ENCODE measurements at regions not wholly inside any gene's neighbourhood (a gene's known extent, or its start where the extent isn't known, plus 50 kb on each side); places are given as distances from the start of the nearest gene placed in this dataset.

- no peak for DNase-seq
- WGBS, 2 donors = 64 to 68% methylated on average over 3 of the region's 3 CpGs
- Histone ChIP-seq H3K36me3 (no peaks in the 10 kb centered on the region), H3K27ac (no peak overlapping the region), H3K4me3 (no peak overlapping the region), H3K27me3 (no peaks in the 10 kb centered on the region), H3K4me1 (peaks cover 0 to 5% (median 0%) of the 10 kb centered on the region in 4 donors), H3K9me3 (no peaks in the 10 kb centered on the region)
- TF ChIP-seq POLR2A (IDR thresholded peaks at IDR 0.05) (no peak), POLR2AphosphoS5 (IDR thresholded peaks at IDR 0.05) (no peak), EP300 (IDR thresholded peaks at IDR 0.05) (no peak), CTCF (IDR thresholded peaks at IDR 0.05) (no peak)
- intact Hi-C loops (cut with DNase I) = no loop called here
Measured at GRCh38 chr6:104601721-104602120, 258.0 kb downstream of the HACE1 start.

DNA sequence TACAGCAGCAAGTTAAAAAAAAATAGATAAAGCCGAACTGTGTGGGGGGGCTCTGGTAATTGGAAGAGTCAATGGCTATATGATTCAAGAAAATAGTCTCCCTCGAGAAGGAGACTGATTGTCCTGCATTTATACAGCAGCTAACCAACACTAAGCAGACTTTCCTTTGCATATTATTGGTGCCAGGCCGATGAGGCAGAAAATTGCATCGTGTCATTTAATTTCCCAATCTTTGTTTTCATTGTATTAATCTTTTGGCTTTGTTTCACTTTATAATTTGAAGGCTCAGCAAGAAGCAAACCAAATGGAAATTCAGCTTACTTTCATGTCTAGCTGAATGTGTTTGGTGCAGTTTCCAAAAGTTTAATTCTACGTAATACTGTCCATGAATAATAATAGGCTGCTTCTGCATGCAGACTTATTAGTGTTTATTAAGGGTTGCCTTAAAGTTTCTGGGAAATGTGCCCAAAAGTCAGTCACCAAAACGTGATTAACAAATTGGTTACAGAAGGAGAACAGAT is 258.5 kb downstream of the HACE1 start:
- TF ChIP-seq CTCF (IDR thresholded peaks at IDR 0.05) (no peak), POLR2AphosphoS5 (IDR thresholded peaks at IDR 0.05) (no peak), POLR2A (IDR thresholded peaks at IDR 0.05) (no peak), EP300 (IDR thresholded peaks at IDR 0.05) (no peak)
- Histone ChIP-seq H3K4me1 (peaks cover 0 to 5% (median 0%) of the 10 kb centered on the region in 4 donors), H3K9me3 (no peaks in the 10 kb centered on the region), H3K27ac (no peak overlapping the region), H3K27me3 (no peaks in the 10 kb centered on the region), H3K36me3 (no peaks in the 10 kb centered on the region), H3K4me3 (no peak overlapping the region)
- 73 to 79% methylated on average over 6 of the region's 6 CpGs for WGBS, 2 donors
- no peak for DNase-seq
- intact Hi-C loops (cut with DNase I) = no loop called here

- DNase-seq = no peak
- H3K4me1 ChIP-seq = peaks cover 0 to 5% (median 0%) of the 10 kb centered on the region in 4 donors
- 70 to 82% methylated on average over 2 of the region's 2 CpGs for WGBS, 2 donors
- intact Hi-C loops (cut with DNase I) = no loop called here
- H3K9me3 ChIP-seq = no peaks in the 10 kb centered on the region
- H3K36me3 ChIP-seq = no peaks in the 10 kb centered on the region
- no peak for TF ChIP-seq POLR2AphosphoS5 (IDR thresholded peaks at IDR 0.05)
- no peak overlapping the region for H3K4me3 ChIP-seq
- H3K27me3 ChIP-seq = no peaks in the 10 kb centered on the region
- no peak overlapping the region for H3K27ac ChIP-seq
Measured at GRCh38 chr6:104600639-104600931, 259.1 kb downstream of the HACE1 start.

DNA sequence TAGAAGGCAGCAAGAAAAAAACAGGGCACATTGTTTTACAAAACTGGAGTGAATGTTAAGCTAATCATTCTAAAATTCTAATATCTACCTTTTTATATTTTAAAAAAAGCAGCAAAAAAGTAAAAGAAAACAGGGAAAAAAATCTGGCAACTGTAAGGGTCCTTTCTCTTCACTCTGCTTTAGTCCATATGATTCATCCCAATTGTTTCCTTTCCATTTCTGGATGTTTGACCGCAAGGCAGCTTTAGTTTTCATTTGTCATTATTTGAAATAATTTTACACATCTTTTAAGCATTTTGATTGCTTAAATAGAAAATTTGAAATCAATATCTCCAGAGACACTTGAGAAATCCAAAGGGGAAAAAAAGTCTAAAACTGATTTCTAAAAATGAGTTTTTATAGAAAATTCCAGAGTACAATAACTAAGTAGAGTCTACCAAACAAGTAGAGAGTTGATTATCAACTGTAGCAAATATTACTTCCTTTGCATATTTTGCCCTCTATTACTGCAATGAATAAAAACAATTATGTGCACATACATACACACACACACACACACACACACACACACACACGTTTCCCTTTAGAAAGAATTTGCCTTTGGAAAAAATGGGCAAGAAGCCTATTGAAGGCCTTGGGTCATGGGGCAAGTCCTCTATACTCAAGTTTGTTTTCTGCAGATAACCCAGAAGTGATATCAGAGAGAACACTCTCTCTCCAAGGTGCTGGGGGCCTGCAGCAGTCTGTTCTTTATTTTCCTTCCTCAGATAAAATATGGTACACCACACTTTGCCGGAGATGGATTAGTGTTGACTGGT is 259.7 kb downstream of the HACE1 start:
- intact Hi-C loops (cut with DNase I) = no loop called here
- H3K27ac ChIP-seq = no peak overlapping the region
- TF ChIP-seq POLR2A (IDR thresholded peaks at IDR 0.05) (no peak), EP300 (IDR thresholded peaks at IDR 0.05) (no peak), POLR2AphosphoS5 (IDR thresholded peaks at IDR 0.05) (no peak), CTCF (IDR thresholded peaks at IDR 0.05) (no peak)
- no peaks in the 10 kb centered on the region for H3K9me3 ChIP-seq
- H3K4me1 ChIP-seq = peaks cover 0 to 5% (median 0%) of the 10 kb centered on the region in 4 donors
- no peaks in the 10 kb centered on the region for H3K27me3 ChIP-seq
- WGBS, 2 donors = 83 to 86% methylated on average over 3 of the region's 3 CpGs
- H3K36me3 ChIP-seq = no peaks in the 10 kb centered on the region
- no peak overlapping the region for H3K4me3 ChIP-seq
- DNase-seq = no peak

DNA sequence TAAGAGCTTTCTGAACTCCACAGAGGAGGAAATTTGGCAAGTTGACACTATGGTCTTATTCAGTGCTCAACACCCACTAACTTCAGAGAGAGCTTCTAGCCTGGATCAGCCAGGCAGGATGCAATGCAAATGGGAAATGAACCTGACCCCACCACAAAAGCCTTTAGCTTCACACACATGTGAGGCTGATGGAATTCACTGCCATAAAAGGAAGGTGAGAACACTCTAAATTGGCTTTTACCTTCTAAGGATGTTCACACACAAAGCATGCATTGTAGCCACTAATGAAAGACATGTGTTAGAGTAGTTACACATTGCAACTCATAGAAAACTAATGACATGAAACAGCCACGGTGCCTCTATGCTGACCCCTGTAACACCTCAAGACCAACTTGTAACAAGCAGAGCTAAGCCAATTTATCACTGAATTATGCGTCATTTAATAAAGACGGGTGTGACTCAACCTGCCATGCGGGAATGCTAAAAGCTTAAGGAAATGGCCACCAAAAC is 262.1 kb downstream of the HACE1 start:
- intact Hi-C loops (cut with DNase I) = no loop called here

More for the DNA sequence above, 262.1 kb downstream of the HACE1 start:
- DNase-seq = no peak
- 61 to 75% methylated on average over 4 of the region's 4 CpGs for WGBS, 2 donors
- H3K36me3 ChIP-seq = no peaks in the 10 kb centered on the region
- no peak overlapping the region for H3K4me3 ChIP-seq
- peaks cover 0 to 5% (median 0%) of the 10 kb centered on the region in 4 donors for H3K4me1 ChIP-seq
- H3K9me3 ChIP-seq = no peaks in the 10 kb centered on the region
- no peaks in the 10 kb centered on the region for H3K27me3 ChIP-seq
- no peak for TF ChIP-seq CTCF (IDR thresholded peaks at IDR 0.05)
- TF ChIP-seq POLR2AphosphoS5 (IDR thresholded peaks at IDR 0.05) = no peak
- no peak for TF ChIP-seq POLR2A (IDR thresholded peaks at IDR 0.05)
- TF ChIP-seq EP300 (IDR thresholded peaks at IDR 0.05) = no peak
- H3K27ac ChIP-seq = no peak overlapping the region
